Esophagus muscularis mucosa (tissue), 4 donors: ENCODE measurements at regions not wholly inside any gene's neighbourhood (a gene's known extent, or its start where the extent isn't known, plus 50 kb on each side); places are given as distances from the start of the nearest gene placed in this dataset.

Experiments
- CTCF ChIP-seq, 3 experiments: fragments of 200-600 bp in 2 of 3; fragments of 450-650 bp in 1 of 3; sonication (generic) in 2 of 3; IDR thresholded peaks; one replicate each; pipeline ENCODE4 v1.5.1; 2017 to 2019; ENCODE audit warnings: antibody characterized with exemption in 3 of 3, mild to moderate bottlenecking in 2 of 3, moderate library complexity in 1 of 3
- EP300 ChIP-seq: sonication (generic); formaldehyde crosslinking; IDR thresholded peaks from one replicate; pipeline ENCODE4 v1.6.1; 2017; ENCODE audit warnings: antibody characterized with exemption
- POLR2AphosphoS5 ChIP-seq, 2 donors: sonication (generic); formaldehyde crosslinking; IDR thresholded peaks; one replicate each; pipeline ENCODE4 v1.6.1; 2017; ENCODE audit warnings: antibody characterized with exemption in 2 of 2

DNA sequence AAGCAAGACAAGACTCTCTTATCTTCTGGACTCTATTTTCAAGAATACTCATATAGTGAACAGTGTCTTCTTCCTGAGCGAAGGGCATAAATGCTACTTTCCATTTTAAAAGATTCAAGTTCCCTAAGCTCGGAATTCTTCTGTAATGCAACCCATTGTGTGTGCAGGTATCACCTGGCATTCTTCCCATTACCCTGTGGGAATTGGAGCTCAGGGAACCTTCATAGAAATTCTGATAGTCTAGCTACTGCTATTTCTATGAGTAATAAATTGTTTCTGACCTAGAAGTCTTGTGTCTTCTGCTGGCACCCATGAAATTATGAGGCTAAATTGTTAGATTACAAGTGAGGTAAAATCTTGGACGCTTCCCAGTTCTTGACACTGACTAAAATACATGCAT lies 324.1 kb upstream of the DIPK2B start:
- no peak for TF ChIP-seq CTCF (IDR thresholded peaks at IDR 0.05)
- TF ChIP-seq EP300 = no peak
- no peak for TF ChIP-seq POLR2AphosphoS5 (IDR thresholded peaks at IDR 0.05)
